ENCODE measurements at regions not wholly inside any gene's neighbourhood (a gene's known extent, or its start where the extent isn't known, plus 50 kb on each side); places are given as distances from the start of the nearest gene placed in this dataset.

GRCh38 chr20:8967641-8968245 is 101.1 kb upstream of the PLCB4 start:
- no peak for DNase-seq (ENCODE audit: low read depth)
- no peak for TF ChIP-seq CTCF (IDR thresholded peaks at IDR 0.05; ENCODE audit: control insufficient read depth, insufficient read depth, low read depth, low read length, missing control alignments)
- H3K4me3 ChIP-seq (ENCODE audit: control insufficient read depth, low read depth, low read length): no peak overlapping the region

- TF ChIP-seq CTCF (IDR thresholded peaks at IDR 0.05; ENCODE audit: control insufficient read depth, insufficient read depth, low read depth, low read length, missing control alignments): no peak
- no peak for DNase-seq (ENCODE audit: low read depth)
- no peak overlapping the region for H3K4me3 ChIP-seq (ENCODE audit: control insufficient read depth, low read depth, low read length)
Observed at GRCh38 chr20:8969146-8969583, 99.7 kb upstream of the PLCB4 start.

GRCh38 chr20:8971669-8972316 is 97.1 kb upstream of the PLCB4 start:
- H3K4me3 ChIP-seq (ENCODE audit: control insufficient read depth, low read depth, low read length): no peak overlapping the region
- TF ChIP-seq CTCF (IDR thresholded peaks at IDR 0.05; ENCODE audit: control insufficient read depth, insufficient read depth, low read depth, low read length, missing control alignments): no peak
- DNase-seq (ENCODE audit: low read depth): no peak

- H3K4me3 ChIP-seq (ENCODE audit: control insufficient read depth, low read depth, low read length): no peak overlapping the region
- no peak for DNase-seq (ENCODE audit: low read depth)
- TF ChIP-seq CTCF (IDR thresholded peaks at IDR 0.05; ENCODE audit: control insufficient read depth, insufficient read depth, low read depth, low read length, missing control alignments): no peak
Observed at GRCh38 chr20:8972963-8973705, 95.8 kb upstream of the PLCB4 start.

- DNase-seq (ENCODE audit: low read depth): no peak
- no peak for TF ChIP-seq CTCF (IDR thresholded peaks at IDR 0.05; ENCODE audit: control insufficient read depth, insufficient read depth, low read depth, low read length, missing control alignments)
- H3K4me3 ChIP-seq (ENCODE audit: control insufficient read depth, low read depth, low read length): no peak overlapping the region
Observed at GRCh38 chr20:8974009-8974708, 94.7 kb upstream of the PLCB4 start.

- DNase-seq (ENCODE audit: low read depth): no peak
- TF ChIP-seq CTCF (IDR thresholded peaks at IDR 0.05; ENCODE audit: control insufficient read depth, insufficient read depth, low read depth, low read length, missing control alignments): no peak
Observed at GRCh38 chr20:8981482-8981881, 87.4 kb upstream of the PLCB4 start.

More at GRCh38 chr20:8981482-8981881, 87.4 kb upstream of the PLCB4 start:
- H3K4me3 ChIP-seq (ENCODE audit: control insufficient read depth, low read depth, low read length): no peak overlapping the region

Data from AG09309 (cell line).